ENCODE measurements at regions not wholly inside any gene's neighbourhood (a gene's known extent, or its start where the extent isn't known, plus 50 kb on each side); places are given as distances from the start of the nearest gene placed in this dataset.
A peak's percentile ranks its signal among the peaks of the same experiment; 100 is the strongest.

DNA sequence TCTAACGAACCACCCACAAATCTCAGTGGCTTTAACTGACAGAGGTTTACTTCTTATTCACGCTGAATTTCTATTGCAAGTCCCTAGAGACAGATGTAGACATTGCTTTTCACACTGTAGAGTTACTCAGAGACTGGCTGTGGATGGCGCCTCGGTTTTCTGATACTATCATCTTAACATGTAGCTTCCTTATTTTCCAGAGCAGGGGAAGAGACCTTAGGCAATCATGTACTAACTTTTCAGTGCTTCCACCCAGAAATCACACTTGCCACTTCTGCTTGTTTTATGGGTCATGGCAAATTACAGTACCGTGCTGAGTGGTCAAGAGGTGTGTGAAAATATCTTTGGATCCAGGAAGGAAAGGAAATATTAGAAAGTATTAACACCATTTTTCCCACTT is 65.4 kb downstream of the MAF start:
- TF ChIP-seq CTCF (IDR thresholded peaks at IDR 0.05; ENCODE audit: low read depth, low read length) = no peak
- Histone ChIP-seq H3K36me3 (no peaks in the 10 kb centered on the region), H3K9me3 (ENCODE audit: low read depth) (no peaks in the 10 kb centered on the region), H3K27me3 (no peaks in the 10 kb centered on the region), H3K27ac (no peak overlapping the region), H3K4me3 (no peak overlapping the region), H3K4me1 (ENCODE audit: low read depth) (no peaks in the 10 kb centered on the region)
- no peak for DNase-seq (ENCODE audit: low read depth in 1 of 2, low spot score in 1 of 2)

DNA sequence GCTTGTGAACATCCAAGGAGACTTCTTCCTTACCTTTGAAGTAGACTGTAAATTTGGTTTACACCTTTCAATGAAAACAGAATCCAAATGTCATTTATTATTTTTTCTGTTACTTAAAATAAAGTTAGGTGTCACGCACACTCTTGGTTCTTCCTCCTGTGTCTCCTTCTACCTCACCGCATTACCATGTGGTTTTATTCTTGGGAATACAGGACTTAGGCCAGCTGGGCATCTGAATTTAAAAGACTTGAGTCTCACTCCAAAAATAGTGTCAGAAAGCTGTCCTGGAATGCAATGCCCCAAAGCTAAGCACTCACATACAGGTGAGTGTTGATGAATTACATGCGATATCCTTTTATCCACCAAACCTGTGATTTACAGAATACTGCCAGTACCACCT is 66.4 kb downstream of the MAF start:
- DNase-seq (ENCODE audit: low read depth in 1 of 2, low spot score in 1 of 2) = no peak
- Histone ChIP-seq H3K4me1 (ENCODE audit: low read depth) (no peaks in the 10 kb centered on the region), H3K4me3 (no peak overlapping the region), H3K27me3 (no peaks in the 10 kb centered on the region), H3K27ac (no peak overlapping the region), H3K36me3 (no peaks in the 10 kb centered on the region), H3K9me3 (ENCODE audit: low read depth) (no peaks in the 10 kb centered on the region)
- TF ChIP-seq CTCF (IDR thresholded peaks at IDR 0.05; ENCODE audit: low read depth, low read length) = no peak

DNA sequence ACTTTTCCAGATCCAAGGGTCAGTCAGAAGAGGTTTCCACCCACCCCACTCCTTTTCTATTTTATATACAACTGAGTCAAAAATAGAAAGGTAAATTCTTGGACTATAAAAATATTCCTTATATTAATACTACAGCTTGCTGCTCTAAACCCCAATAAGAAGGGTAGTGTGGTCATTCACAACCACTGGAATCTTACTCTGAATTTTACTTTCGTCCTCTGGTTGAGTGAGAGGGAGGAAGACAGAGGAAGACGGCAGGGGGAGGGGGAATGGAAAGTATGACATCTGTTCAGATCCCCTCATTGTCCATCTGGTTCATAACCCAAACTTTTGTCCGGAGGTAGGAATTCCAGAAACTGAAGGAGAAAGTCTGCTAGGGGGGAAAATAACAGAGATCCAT is 67.2 kb downstream of the MAF start:
- H3K27ac ChIP-seq = no peak overlapping the region
- DNase-seq (ENCODE audit: low read depth in 1 of 2, low spot score in 1 of 2) = no peak
- H3K27me3 ChIP-seq = no peaks in the 10 kb centered on the region
- H3K36me3 ChIP-seq = no peaks in the 10 kb centered on the region
- TF ChIP-seq CTCF (IDR thresholded peaks at IDR 0.05; ENCODE audit: low read depth, low read length) = no peak
- no peaks in the 10 kb centered on the region for H3K4me1 ChIP-seq (ENCODE audit: low read depth)
- H3K4me3 ChIP-seq = no peak overlapping the region
- no peaks in the 10 kb centered on the region for H3K9me3 ChIP-seq (ENCODE audit: low read depth)

- Histone ChIP-seq H3K9me3 (ENCODE audit: low read depth) (no peaks in the 10 kb centered on the region), H3K27ac (no peak overlapping the region), H3K27me3 (no peaks in the 10 kb centered on the region), H3K4me1 (ENCODE audit: low read depth) (no peaks in the 10 kb centered on the region), H3K36me3 (no peaks in the 10 kb centered on the region), H3K4me3 (no peak overlapping the region)
- no peak for DNase-seq (ENCODE audit: low read depth in 1 of 2, low spot score in 1 of 2)
- no peak for TF ChIP-seq CTCF (IDR thresholded peaks at IDR 0.05; ENCODE audit: low read depth, low read length)
These were observed 67.8 kb downstream of the MAF start for GRCh38 chr16:79532785-79533184.

DNA sequence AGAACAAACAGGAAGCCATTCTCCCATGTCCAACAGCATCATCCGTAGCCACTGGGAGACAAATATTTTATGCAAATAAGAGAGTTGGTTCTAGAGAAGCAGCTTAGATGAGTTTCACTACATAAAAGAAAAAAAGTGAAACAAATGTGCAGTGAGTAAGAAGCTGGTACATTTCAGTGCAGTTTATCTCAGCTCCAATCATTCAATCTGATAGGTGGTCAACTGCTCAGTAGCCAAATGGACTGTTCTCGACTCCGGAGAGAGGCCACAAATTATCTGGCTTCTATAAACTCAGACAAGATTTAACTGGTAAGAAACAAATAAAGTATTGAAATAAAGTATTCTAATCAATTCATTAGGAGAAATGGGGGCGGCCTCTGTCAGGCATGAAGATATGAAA is 68.3 kb downstream of the MAF start:
- H3K9me3 ChIP-seq (ENCODE audit: low read depth) = no peaks in the 10 kb centered on the region
- H3K36me3 ChIP-seq = no peaks in the 10 kb centered on the region
- no peak for TF ChIP-seq CTCF (IDR thresholded peaks at IDR 0.05; ENCODE audit: low read depth, low read length)
- DNase-seq (ENCODE audit: low read depth in 1 of 2, low spot score in 1 of 2) = no peak
- no peaks in the 10 kb centered on the region for H3K27me3 ChIP-seq
- H3K4me1 ChIP-seq (ENCODE audit: low read depth) = no peaks in the 10 kb centered on the region
- H3K27ac ChIP-seq = no peak overlapping the region
- H3K4me3 ChIP-seq = no peak overlapping the region

GRCh38 chr16:79528338-79528737 is 72.2 kb downstream of the MAF start:
- H3K27me3 ChIP-seq = no peaks in the 10 kb centered on the region
- peak in 1 of 2 donors; percentile 9 for DNase-seq (ENCODE audit: low read depth in 1 of 2, low spot score in 1 of 2)
- H3K9me3 ChIP-seq (ENCODE audit: low read depth) = no peaks in the 10 kb centered on the region
- H3K27ac ChIP-seq = no peak overlapping the region
- no peaks in the 10 kb centered on the region for H3K36me3 ChIP-seq
- TF ChIP-seq CTCF (IDR thresholded peaks at IDR 0.05; ENCODE audit: low read depth, low read length) = no peak
- no peak overlapping the region for H3K4me3 ChIP-seq
- H3K4me1 ChIP-seq (ENCODE audit: low read depth) = no peaks in the 10 kb centered on the region
